ENCODE measurements at regions not wholly inside any gene's neighbourhood (a gene's known extent, or its start where the extent isn't known, plus 50 kb on each side); places are given as distances from the start of the nearest gene placed in this dataset.

- no peaks in the 10 kb centered on the region for H3K27me3 ChIP-seq
- H3K9me3 ChIP-seq: no peaks in the 10 kb centered on the region
- peaks cover 0 to 9% (median 2%) of the 10 kb centered on the region in 4 donors for H3K4me1 ChIP-seq
- DNase-seq: no peak
- H3K27ac ChIP-seq: no peak overlapping the region
- TF ChIP-seq EP300 (IDR thresholded peaks at IDR 0.05) (no peak), POLR2A (IDR thresholded peaks at IDR 0.05) (no peak), CTCF (IDR thresholded peaks at IDR 0.05) (no peak), POLR2AphosphoS5 (IDR thresholded peaks at IDR 0.05) (no peak)
- H3K36me3 ChIP-seq: no peaks in the 10 kb centered on the region
- no peak overlapping the region for H3K4me3 ChIP-seq
- ATAC-seq (ENCODE audit: low FRiP score in 2 of 2): no peak
These were observed 375.8 kb downstream of the ZNF608 start for GRCh38 chr5:124370601-124371000.

GRCh38 chr5:124365361-124365801 lies 381.1 kb downstream of the ZNF608 start:
- TF ChIP-seq EP300 (IDR thresholded peaks at IDR 0.05) (no peak), POLR2AphosphoS5 (IDR thresholded peaks at IDR 0.05) (no peak), CTCF (IDR thresholded peaks at IDR 0.05) (no peak)
- no peaks in the 10 kb centered on the region for H3K4me1 ChIP-seq
- no peak overlapping the region for H3K4me3 ChIP-seq
- 83 to 92% methylated on average over 4 of the region's 4 CpGs for WGBS, 2 donors
- no peaks in the 10 kb centered on the region for H3K9me3 ChIP-seq
- no peaks in the 10 kb centered on the region for H3K27me3 ChIP-seq
- DNase-seq (no peak), ATAC-seq (ENCODE audit: low FRiP score in 2 of 2) (no peak)
- H3K27ac ChIP-seq: no peak overlapping the region
- H3K36me3 ChIP-seq: no peaks in the 10 kb centered on the region

- ATAC-seq (ENCODE audit: low FRiP score in 2 of 2): no peak
- H3K4me1 ChIP-seq: no peaks in the 10 kb centered on the region
- H3K4me3 ChIP-seq: no peak overlapping the region
- H3K36me3 ChIP-seq: no peaks in the 10 kb centered on the region
- no peaks in the 10 kb centered on the region for H3K9me3 ChIP-seq
- H3K27me3 ChIP-seq: no peaks in the 10 kb centered on the region
- no peak for DNase-seq
- no peak overlapping the region for H3K27ac ChIP-seq
- TF ChIP-seq EP300 (IDR thresholded peaks at IDR 0.05) (no peak), POLR2A (IDR thresholded peaks at IDR 0.05) (no peak), POLR2AphosphoS5 (IDR thresholded peaks at IDR 0.05) (no peak), CTCF (IDR thresholded peaks at IDR 0.05) (no peak)
- 61 to 73% methylated on average over 1 of the region's 1 CpG for WGBS, 2 donors
These were observed 390.5 kb downstream of the ZNF608 start for GRCh38 chr5:124355928-124356327.

GRCh38 chr5:124353016-124353415 lies 393.4 kb downstream of the ZNF608 start:
- Histone ChIP-seq H3K27me3 (no peaks in the 10 kb centered on the region), H3K36me3 (no peaks in the 10 kb centered on the region), H3K9me3 (no peaks in the 10 kb centered on the region), H3K4me3 (no peak overlapping the region), H3K4me1 (no peaks in the 10 kb centered on the region), H3K27ac (no peak overlapping the region)
- DNase-seq: no peak
- ATAC-seq (ENCODE audit: low FRiP score in 2 of 2): no peak
- no peak for TF ChIP-seq EP300 (IDR thresholded peaks at IDR 0.05)
- no peak for TF ChIP-seq CTCF (IDR thresholded peaks at IDR 0.05)
- no peak for TF ChIP-seq POLR2AphosphoS5 (IDR thresholded peaks at IDR 0.05)
- TF ChIP-seq POLR2A (IDR thresholded peaks at IDR 0.05): no peak
- WGBS, 2 donors: 87 to 91% methylated on average over 5 of the region's 5 CpGs

- no peak for TF ChIP-seq CTCF (IDR thresholded peaks at IDR 0.05)
- TF ChIP-seq EP300 (IDR thresholded peaks at IDR 0.05): no peak
- TF ChIP-seq POLR2A (IDR thresholded peaks at IDR 0.05): no peak
- no peak for TF ChIP-seq POLR2AphosphoS5 (IDR thresholded peaks at IDR 0.05)
- H3K4me3 ChIP-seq: no peak overlapping the region
- H3K27ac ChIP-seq: no peak overlapping the region
- no peaks in the 10 kb centered on the region for H3K9me3 ChIP-seq
- 59 to 79% methylated on average over 4 of the region's 4 CpGs for WGBS, 2 donors
- DNase-seq (no peak), ATAC-seq (ENCODE audit: low FRiP score in 2 of 2) (no peak)
- no peaks in the 10 kb centered on the region for H3K27me3 ChIP-seq
- H3K4me1 ChIP-seq: no peaks in the 10 kb centered on the region
- H3K36me3 ChIP-seq: no peaks in the 10 kb centered on the region
These were observed 394.1 kb downstream of the ZNF608 start for GRCh38 chr5:124352312-124352711.
